T47D (cell line): ENCODE measurements at regions not wholly inside any gene's neighbourhood (a gene's known extent, or its start where the extent isn't known, plus 50 kb on each side); places are given as distances from the start of the nearest gene placed in this dataset.
A peak's percentile ranks its signal among the peaks of the same experiment; 100 is the strongest.
"Not testable (repeated sequence)": the region's sequence is repeated elsewhere in the genome, so short reads cannot be mapped to it uniquely, and the experiment has no call there.

Experiments
- DNase-seq, 2 experiments: peaks; one replicate each; pipeline versions ENCODE4 v3.0.0 to v3.0.0-alpha.2; 2011 to 2012; ENCODE audit warnings: low read depth in 1 of 2, low spot score in 1 of 2
- JUND ChIP-seq: IDR thresholded peaks from 2 replicates; pipeline ENCODE4 v1.6.1; 2012; ENCODE audit warnings: low read depth
- in situ Hi-C: cut with HindIII; loops from 2 replicates; pipeline ENCODE4 v1.10.0; 2016; ENCODE audit warnings: low sequenced_read_pairs, low pct_unique_long_range_greater_than_20kb

- peak; percentile 16 to 48 for DNase-seq
- TF ChIP-seq JUND: no peak
- in situ Hi-C loops: no loop called here
Observed at GRCh38 chr6:85015396-85015990, 251.1 kb upstream of the TBX18 start.

- no peak for DNase-seq
Observed at GRCh38 chr6:85010865-85011264, 246.5 kb upstream of the TBX18 start.

GRCh38 chr6:85008296-85009009 is 244.1 kb upstream of the TBX18 start:
- no peak for DNase-seq
- TF ChIP-seq JUND: no peak
- in situ Hi-C loops: no loop called here

More at GRCh38 chr6:85010865-85011264, 246.5 kb upstream of the TBX18 start:
- in situ Hi-C loops: no loop called here
- no peak for TF ChIP-seq JUND

GRCh38 chr6:85006362-85006761 is 242.0 kb upstream of the TBX18 start:
- in situ Hi-C loops: no loop called here
- DNase-seq: no peak
- no peak for TF ChIP-seq JUND

- no peak for DNase-seq
- in situ Hi-C loops: no loop called here
- TF ChIP-seq JUND: no peak
Observed at GRCh38 chr6:85005494-85005893, 241.1 kb upstream of the TBX18 start.

GRCh38 chr6:85004361-85004995 is 240.1 kb upstream of the TBX18 start:
- in situ Hi-C loops: no loop called here
- no peak for DNase-seq
- no peak for TF ChIP-seq JUND

GRCh38 chr6:85002847-85003246 is 238.4 kb upstream of the TBX18 start:
- in situ Hi-C loops: no loop called here
- TF ChIP-seq JUND: no peak
- DNase-seq: no peak

GRCh38 chr6:85000001-85000400 is 235.6 kb upstream of the TBX18 start:
- DNase-seq: no peak
- in situ Hi-C loops: no loop called here
- no peak for TF ChIP-seq JUND

- no peak for TF ChIP-seq JUND
- DNase-seq: no peak
- in situ Hi-C loops: no loop called here
Observed at GRCh38 chr6:84998223-84998622, 233.8 kb upstream of the TBX18 start.

GRCh38 chr6:84988766-84989165 is 224.4 kb upstream of the TBX18 start:
- in situ Hi-C loops, DNase-seq: not testable (repeated sequence)

GRCh38 chr6:84985490-84985889 is 221.1 kb upstream of the TBX18 start:
- DNase-seq, in situ Hi-C loops: not testable (repeated sequence)

GRCh38 chr6:84979541-84979940 is 215.1 kb upstream of the TBX18 start:
- TF ChIP-seq JUND: no peak
- in situ Hi-C loops: no loop called here
- no peak for DNase-seq

- DNase-seq: no peak
- in situ Hi-C loops: no loop called here
- TF ChIP-seq JUND: no peak
Observed at GRCh38 chr6:84977363-84977705, 212.9 kb upstream of the TBX18 start.
